Stimulated activated CD4-positive, alpha-beta T cell treated with anti-CD3 and anti-CD28 coated beads, Interleukin-4, amount 100 ng/mL, for 24 hours (primary cell): ENCODE measurements at regions not wholly inside any gene's neighbourhood (a gene's known extent, or its start where the extent isn't known, plus 50 kb on each side); places are given as distances from the start of the nearest gene placed in this dataset.

Experiments
- DNase-seq: peaks from one replicate; pipeline ENCODE4 v3.0.0-alpha.2; 2020

DNA sequence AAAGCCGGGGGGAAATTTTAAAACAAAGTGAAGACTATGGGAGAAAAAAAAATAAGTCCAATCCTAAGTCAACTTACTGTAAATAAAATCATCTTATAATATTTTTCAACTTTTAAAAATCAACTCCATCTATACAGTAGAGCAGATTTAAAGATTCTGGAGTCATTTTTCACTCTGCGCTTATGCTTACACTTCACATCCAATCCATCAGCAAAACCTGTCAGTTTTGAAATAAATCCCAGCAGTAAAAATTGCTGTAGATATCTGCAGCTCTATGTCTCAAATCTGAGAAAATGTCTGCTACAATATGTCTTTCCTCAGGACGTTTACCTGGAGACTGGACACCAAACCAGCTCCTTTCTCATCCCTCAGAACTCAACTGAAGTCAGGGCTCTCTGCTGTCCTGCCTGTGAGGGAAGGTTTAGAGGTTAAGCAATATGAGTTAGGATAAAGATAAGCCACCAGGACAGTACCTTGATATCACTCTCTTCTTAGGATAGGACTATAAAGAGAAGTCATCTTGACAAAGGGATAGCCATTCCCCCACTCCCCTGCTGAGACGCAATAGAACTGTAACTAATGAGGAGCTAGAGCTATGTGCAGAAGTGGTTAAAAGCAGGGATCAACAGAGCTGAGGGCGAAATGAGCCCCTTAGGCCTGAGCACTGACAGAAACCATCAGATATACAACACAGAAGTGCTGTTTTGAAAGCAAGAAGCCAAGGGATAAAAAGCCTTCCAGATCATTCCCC, 254.7 kb upstream of the KLHL1 start:
- DNase-seq: no peak

DNA sequence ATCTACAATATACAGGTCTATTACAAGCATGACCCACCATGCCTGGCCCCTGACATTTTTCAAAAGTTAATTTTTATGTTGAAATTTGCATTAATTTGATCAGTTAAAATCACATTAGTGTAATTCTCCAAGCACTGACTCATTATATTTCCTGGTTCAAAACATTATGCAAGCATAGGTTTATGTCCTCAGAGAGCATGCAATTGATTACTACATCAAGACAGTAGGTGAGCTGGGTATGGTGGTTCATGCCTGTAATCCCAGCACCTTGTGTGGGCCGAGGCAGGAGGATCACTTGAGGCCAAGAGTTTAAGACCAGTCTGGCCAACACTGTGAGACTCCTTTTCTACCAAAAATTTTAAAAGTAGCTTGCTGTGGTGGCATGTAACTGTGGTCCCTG, 248.8 kb upstream of the KLHL1 start:
- DNase-seq: no peak

DNA sequence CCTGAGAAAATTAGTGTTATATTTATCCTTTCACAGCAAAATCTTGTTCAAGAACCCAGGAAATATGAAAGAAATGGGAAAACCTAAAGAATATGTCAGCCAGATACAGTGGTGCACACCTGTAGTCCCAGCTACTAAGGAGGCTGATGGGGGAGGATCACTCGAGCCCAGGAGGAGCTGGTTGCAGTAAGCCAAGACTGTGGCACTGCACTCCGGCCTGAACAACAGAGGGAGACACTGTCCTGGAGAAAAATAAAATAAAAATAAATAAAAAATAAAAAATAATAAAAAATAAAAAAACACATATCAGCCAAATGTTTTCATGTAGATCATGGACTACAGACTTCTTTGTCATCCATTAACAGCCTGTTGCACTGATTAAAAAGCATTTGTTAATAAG, 244.8 kb upstream of the KLHL1 start:
- DNase-seq: no peak

DNA sequence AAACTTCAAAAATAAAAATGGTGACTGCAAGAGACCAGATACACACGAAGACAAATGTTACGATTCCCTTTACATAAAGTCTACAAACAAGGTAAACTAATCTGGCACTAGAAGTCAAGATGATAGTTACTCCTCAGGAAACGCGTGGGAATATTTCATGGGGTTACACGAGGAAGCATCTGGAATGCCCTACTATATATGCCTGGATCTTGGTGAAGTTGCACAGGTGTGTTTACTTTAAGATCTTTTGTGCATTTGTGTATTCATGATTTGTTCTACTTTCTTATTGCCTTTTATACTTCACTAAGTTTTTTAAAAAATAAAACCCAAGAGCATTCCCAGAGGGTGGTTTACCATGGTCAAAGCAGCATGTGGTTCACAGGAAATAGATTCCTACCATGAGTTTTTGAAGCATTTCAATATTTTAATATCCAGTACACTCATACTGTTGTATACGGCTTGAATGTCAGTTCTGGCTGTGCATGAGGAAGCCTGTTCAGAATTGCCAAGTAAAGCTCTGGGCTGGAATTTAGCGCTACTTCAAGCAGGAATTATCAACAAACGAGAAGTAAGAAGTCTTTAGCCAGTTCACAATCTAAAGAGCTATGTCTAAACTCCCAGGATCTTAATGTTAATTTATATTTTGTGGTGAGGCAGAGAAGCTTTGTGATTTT, 239.8 kb upstream of the KLHL1 start:
- no peak for DNase-seq

DNA sequence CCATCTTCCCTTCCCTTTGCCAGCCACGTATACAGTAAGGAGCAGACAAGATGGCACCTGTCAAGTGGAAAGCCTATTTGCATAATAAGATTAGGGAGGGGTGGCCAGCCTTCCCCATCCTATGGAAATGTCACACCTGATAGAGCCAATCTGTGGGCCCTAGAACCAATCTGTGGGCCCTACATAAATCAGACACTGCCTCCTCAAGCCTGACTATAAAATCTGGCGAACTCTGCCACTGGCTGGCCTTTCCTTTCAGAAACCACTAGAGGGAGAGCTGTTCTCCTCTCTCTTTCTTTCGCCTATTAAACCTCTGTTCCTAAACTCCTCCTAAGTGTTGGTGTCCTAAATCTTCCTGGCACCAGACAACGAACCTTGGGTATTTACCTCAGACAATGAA, 231.5 kb upstream of the KLHL1 start:
- no peak for DNase-seq

DNA sequence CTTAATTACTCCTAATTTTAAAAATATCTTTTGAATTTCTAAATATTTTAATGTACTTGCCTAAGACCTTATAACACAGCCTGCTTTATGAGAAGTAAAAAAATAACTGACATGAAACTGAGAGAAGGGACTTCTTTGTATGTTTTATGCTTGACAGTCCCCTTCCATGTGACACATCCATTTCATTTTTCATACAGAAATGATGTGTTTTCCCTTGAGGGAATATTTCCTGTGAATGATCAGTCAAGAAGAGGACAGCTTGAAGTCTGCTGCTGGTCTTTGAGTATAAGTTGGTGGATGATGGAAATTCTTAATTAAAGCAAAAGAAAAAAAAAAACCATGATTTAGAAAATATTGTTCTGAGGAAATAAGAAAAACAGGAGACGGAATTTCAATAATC, 230.4 kb upstream of the KLHL1 start:
- no peak for DNase-seq

DNA sequence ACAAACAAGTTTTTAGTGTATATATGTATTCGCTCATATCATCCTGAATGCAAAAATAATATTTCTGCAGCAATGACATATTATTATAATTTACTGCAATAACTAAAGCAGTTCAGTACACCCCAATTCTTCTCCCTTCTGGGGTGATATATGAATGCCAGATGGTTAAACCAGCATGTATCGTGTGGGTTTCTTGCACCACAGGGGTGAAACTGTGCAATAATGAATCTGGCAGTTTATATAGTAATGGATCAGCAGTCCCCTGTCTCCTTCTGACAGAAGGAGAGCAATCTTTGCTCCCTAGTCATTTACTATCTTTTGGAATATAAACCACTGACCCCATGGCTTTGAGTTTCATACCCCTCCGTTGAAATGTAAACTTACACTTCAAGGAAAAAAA, 228.6 kb upstream of the KLHL1 start:
- no peak for DNase-seq

DNA sequence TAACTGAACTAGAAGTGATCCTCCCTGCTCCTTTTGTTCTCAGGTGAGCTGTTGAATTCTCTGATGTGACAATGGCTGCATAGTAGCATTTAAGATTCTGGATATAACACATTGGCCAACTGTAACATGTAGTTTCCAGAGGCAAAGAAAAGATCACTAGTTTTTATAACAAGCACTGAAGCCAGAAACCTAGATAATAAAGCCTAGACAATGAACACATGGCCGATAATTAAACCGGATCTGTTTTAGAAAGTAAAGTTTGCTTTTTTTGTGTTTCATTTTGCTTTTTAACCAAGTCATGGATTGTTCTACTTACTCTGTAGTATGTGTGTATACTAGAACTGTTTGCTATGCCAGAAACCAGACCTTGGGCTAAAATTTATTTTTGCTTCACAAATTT, 225.5 kb upstream of the KLHL1 start:
- DNase-seq: no peak

DNA sequence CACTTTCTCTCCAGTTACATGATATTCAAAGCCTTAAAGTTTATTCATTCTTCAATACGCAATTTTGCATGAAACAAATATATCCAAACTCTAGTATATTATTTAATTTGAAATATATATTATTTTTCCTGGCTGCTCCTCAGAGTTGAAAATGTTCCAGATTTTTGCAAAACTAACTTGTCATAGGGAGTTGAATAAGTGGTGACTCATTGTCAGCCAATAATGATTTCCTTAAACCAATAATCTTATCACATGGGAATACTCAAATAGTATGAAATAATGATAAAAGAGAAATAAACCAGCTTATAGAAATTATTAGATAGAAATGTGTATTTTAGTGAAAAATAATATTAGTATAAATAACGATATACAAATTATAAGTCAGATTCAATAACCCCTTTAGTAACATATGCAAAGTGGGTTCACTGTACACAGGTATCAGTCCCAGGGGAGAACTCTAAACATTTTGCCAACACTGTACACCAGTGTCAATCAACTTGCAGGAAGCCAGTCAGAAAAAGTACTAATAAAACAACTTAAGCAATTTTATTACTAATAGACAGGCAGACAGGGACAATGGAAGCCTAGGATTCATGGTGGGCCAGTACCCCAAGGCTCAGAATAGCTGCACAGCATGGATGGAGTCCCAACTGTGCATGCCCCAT, 222.6 kb upstream of the KLHL1 start:
- DNase-seq: no peak

DNA sequence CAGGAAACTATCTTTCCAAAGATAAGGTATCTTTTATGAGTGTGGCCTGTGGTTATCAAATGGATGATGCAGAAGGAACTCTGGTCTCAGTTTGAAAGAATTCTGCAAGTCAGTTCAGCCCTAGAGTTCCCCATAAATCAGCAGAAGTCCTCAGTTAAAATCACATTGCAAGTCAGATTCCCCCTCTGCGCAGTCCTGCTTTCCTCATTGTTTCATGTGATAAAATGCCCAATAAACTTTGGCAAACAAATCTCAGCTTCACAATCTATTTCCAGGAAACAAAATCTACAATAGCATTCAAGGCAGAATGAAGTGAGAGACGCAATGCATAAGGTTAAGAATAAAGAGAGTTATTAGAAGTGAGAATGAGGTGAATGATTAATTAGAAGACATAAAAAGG, 216.3 kb upstream of the KLHL1 start:
- DNase-seq: no peak

DNA sequence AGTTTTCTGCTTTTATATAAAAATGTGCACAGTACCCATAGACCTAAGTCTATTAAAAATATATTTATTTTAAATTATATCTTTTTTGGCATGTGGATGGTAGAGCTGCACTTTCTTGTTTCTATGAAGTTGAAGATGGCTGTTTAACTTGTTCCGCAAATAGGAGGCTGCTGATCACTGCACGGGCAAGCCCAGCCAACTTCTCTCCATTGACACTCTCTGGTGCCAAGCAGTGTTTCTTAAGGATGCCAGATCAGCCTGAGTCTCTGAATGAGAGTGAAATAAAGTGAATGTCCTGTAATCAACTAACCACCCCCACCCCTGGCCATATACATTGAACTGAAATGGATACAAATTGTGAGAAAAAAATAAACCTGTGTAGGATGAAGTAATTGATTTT, 202.9 kb upstream of the KLHL1 start:
- DNase-seq: no peak

DNA sequence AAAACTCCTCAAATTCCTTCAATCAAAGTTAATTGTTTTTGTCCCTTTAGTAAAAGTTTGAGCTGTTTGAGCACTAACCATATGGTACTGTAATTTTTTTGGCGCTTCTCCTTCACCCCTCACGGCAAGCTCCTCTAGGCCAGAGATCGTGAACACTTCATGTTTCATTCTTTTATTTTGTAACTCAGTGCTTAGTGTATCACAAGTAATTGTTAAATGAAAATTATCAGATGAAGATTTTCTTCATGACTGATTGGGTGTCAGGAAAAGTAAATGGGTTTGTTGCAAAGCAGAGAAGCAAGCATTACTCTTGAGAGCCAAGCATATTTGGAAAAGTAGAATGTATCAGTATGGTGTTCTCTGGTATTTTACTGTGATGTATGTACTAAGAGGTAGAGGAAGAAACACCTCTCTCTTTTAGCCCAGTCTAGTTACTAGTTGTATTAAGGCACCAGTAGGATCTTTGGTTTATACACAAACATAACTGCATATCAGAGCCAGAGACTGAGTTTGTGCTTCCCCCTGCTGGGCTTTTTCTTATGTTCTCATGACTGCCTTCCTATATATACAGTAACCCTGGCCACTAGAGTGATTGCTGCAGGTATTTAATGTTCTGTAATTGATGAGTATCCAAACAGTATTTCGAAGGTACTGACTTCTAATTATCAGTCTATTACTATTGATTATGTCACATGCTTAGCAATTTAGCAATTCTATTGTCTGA, 202.3 kb upstream of the KLHL1 start:
- DNase-seq: no peak

DNA sequence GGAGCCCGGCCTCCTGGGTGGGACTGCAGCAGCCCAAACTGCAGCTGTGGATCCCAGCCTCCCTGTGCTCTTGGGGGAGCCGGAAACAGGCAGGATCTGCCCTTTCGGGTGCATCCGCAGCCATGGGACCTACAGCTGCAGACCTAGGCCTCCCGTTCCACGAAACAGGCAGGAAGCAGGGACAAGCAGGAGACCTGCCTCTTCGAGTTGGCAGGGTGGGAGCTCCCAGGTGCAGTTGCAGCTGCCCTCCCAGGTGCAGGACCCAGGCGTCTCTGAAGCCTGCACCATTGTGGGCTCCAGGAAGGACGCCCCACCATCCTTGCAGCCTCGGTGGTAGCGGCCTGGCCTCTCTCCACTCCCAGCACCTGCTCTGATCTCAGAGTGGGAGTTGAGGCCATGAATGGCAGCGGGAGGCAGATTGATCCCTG, 189.0 kb upstream of the KLHL1 start:
- DNase-seq: no peak

DNA sequence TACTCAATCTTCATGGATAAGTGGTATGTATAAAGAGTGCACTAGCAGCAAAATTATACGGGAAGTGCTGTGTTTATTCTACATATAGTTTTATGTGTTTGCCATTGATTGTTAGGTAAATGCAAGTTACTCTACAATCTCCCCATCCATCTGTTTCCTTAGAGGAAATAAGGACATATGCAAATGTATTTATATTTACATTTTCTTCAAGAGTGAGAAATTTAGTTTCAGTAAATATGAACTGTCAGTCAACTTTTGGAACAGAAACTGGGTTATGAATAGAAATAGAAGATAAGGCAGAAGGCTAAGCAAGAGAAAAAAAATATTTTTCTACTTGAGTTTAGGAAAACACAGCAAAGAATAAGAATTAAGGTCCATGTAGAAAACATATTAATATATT, 176.1 kb upstream of the KLHL1 start:
- DNase-seq: no peak

DNA sequence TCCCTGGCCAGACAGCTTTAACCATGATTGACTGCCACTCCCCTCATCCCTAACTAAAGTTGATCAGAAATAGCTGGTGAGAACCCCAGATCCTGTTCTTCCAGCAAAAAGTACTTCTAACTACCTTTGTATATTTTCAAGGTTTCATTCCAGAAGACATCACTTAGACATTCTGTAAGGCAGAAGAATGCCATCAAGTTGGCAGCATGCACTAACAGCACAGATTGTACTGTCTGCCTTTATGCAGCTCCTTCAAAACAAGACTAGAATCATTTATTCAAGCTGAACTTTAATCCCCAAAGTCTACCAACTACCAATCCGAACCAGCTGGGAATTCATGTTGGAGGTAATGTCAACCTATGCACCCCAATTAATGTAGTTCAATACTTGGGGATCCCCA, 167.6 kb upstream of the KLHL1 start:
- DNase-seq: no peak

DNA sequence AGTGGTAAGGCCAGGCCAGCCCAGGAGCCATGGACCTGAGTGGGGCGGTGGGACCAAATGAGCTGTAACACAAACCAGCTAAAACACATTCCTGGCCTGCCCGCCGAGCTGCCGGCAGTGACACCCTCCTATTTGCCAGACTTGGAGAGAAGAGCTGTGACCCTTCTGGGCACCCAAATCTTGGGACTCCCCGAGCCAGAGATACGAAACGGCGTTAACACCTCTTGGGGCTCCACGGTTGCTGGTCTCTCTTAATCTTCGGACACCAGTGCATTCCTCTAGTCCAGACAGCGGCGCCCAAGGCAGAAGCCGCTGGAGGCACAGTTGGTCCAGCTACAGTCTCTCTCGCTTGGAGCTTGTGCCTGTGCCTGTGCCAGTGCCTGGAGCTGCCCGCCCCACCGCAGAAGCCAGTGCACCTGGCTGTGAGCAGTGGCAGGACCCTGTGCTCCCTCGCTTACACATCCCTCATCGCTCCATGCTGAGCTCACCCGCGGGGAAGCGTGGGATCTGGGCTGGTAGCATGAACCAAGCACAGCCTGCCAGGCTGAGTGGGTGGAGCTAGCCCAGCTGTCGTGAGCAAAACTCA, 147.2 kb upstream of the KLHL1 start:
- DNase-seq: no peak

DNA sequence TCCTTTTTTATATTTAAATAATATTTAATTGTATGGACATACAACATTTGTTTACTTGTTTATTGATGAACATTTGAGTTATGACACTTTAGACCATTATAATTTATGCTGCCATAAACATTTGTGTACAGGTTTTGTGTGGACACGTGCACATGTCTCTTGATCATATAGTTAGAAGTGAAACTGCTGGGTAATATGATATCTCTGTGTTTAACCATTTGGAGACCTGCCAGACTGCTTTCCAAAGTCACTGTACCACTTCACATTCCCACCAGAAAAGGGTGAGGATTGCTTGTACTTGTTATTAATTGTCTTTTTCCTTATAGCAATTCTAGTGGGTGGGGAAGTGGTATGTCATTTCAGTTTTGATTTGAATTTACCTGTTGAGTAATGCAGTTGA, 145.6 kb upstream of the KLHL1 start:
- no peak for DNase-seq

DNA sequence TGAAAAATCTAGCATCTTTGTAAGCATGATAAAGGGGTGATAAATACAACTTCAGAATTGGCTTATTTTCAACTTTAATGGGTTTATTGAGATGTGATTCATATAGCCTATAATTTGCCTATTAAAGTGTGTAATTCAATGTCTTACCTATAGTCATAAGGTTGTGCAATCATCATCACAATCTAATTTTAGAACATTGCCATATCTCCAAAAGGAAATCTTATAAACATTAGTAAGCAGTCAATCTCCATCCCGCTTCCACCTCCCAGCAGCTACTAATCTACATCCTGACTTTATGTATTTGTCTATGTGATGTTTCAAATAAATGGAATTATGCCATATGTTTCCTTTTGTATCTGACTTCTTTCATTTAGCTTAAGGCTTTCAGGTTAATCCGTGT, 145.2 kb upstream of the KLHL1 start:
- DNase-seq: no peak

DNA sequence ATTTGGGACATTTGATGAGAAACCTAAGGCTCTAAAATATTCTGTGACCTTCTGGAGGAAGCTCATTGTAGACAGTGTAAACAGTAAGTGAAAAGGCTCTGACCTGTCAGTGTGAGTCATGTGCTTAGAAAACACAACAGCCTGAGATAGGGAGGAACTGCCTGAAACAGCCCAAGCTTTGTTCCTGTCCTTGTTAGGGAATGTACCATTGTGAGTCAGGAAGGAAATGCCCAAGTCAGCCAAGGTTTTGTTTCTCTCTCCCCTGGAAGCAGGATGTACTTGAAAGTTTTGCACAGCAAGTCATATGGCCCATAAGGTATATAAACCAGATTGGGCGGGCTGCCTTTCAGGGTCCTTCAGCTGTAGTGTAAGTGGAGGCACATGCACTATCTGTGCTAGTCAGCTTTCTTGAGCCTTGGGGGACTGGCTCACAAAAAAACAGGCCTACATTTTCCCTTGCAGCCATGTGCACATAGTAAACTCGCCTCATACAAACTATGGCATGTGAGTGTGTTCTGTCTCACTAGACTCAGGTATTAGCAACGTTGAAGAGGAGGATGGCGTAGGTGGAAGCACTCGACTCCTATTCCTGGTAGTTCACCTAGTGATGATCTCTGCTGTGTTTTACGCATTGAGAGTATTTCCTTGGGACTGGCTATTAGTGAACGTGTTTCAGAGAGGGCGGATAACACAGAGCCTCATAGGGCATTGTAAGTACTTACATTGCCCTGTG, 141.2 kb upstream of the KLHL1 start:
- DNase-seq: no peak

DNA sequence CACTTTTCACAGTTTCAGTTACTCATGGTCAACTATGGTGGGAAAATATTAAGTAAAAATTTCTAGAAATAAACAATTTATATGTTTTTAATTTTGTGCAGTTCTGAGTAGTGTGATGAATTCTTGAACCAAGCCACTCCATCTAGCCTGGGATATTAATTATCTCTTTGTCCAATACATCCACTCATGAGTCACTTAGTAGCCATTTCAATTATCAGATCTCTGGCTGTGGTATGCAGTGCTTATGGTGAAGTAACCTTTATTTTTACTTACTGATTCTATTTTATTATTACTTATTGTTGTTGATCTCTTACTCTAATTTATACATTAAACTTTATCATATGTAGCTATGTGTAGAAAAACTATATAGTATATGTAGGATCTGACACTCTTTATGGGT, 128.9 kb upstream of the KLHL1 start:
- DNase-seq: no peak

DNA sequence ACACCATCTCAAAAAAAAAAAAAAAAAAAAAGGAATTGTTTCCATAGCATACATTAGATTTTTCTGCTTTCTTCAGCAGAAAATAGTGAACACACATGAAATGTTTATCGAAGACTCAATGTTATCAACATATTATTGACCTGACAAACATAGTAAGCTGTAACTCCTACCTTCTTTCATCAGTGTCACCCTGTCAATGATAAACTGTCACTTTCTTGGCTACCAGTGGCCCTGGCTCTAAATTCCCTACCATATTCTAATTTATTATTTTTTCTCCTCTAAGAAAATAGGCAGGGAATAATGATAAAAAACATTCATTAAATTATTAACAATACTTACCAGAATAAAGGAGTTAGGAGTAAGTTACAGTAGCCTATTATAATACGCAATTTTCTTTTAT, 127.3 kb upstream of the KLHL1 start:
- no peak for DNase-seq

DNA sequence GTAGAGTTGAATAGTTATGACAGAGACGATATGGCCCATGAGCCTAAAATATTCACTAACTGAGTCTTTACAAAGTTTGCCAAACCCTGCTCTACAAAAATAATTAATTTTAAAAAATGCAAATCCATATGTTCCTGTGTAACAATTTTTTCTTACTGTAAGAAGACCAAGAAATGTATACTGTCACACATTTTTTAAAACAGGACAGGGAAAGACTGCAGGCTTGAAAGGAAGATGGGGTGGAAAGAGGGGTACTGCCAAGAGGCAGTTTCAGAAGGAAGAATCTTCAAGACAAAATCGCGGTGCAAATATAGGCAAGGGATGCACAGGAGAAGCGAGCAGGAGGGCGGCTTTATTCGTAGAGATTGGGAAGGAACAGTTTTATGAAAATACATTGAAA, 115.7 kb upstream of the KLHL1 start:
- DNase-seq: no peak

DNA sequence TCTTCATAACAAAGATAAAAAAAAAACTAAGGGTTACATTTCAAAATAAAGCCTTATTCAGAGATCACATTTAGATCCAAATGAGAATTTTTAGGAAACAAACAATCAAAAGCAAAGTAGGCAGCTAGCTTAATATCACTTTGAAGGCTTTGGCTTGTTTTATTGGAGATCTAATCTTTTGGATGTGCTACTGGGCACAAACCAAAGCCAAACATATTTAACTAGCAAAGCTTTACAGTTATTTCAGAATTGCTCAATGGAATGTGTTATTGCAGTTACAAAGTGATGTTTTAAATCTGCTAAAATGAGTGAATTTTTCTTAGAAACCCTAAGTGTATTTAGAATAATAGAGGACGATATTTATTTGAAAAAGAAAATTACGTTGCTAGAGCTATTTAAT, 114.7 kb upstream of the KLHL1 start:
- DNase-seq: no peak
